ENCODE measurements at regions not wholly inside any gene's neighbourhood (a gene's known extent, or its start where the extent isn't known, plus 50 kb on each side); places are given as distances from the start of the nearest gene placed in this dataset.

DNA sequence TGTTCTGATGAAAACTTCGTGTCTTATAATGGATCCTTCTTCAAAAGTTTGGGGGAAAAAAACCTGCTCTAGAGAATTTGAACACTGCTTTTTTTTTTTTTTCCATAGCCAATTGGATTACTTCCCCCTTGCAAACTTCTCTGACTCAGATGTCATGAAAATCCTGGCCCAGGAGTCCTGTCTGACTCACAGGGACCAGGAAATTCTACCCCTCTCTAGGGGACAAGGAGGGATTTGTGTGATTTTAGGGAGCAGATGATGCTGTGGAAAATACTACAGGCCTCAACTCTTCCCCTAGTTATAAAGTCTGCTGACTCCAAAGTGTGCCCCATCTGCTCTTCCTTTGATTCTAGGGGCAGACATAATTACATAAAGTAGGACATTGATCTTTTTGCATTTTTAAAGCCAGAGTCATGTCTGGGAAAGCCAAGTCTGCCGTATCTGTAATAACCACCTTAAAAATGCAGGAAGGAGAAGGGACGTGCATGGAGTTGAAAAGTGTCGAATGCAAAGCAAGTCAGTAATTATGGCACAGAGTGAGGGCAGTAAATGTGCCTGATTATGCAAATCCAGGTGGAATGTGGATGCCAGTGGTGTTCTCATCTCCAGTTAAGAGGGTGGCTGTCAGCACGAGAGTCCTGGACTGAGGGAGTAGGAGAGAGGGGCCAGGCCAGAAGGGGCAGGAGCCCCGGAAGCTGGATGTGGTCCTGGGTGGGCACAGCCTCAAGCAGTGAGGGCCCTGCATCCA, 144.3 kb upstream of the SULF2 start:
- TF ChIP-seq, protein P1, sequence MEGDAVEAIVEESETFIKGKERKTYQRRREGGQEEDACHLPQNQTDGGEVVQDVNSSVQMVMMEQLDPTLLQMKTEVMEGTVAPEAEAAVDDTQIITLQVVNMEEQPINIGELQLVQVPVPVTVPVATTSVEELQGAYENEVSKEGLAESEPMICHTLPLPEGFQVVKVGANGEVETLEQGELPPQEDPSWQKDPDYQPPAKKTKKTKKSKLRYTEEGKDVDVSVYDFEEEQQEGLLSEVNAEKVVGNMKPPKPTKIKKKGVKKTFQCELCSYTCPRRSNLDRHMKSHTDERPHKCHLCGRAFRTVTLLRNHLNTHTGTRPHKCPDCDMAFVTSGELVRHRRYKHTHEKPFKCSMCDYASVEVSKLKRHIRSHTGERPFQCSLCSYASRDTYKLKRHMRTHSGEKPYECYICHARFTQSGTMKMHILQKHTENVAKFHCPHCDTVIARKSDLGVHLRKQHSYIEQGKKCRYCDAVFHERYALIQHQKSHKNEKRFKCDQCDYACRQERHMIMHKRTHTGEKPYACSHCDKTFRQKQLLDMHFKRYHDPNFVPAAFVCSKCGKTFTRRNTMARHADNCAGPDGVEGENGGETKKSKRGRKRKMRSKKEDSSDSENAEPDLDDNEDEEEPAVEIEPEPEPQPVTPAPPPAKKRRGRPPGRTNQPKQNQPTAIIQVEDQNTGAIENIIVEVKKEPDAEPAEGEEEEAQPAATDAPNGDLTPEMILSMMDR (IDR thresholded peaks at IDR 0.05; ENCODE audit: low read depth, low read length) = no peak
- TF ChIP-seq POLR2A (IDR thresholded peaks at IDR 0.05; ENCODE audit: extremely low read depth, insufficient read length) = no peak
